ENCODE measurements at regions not wholly inside any gene's neighbourhood (a gene's known extent, or its start where the extent isn't known, plus 50 kb on each side); places are given as distances from the start of the nearest gene placed in this dataset.

GRCh38 chr10:78367751-78368150 is 334.1 kb downstream of the RPS24 start:
- no peak for DNase-seq (ENCODE audit: low read depth)

GRCh38 chr10:78371136-78371535 is 337.5 kb downstream of the RPS24 start:
- no peak for DNase-seq (ENCODE audit: low read depth)

GRCh38 chr10:78372806-78373205 is 339.1 kb downstream of the RPS24 start:
- no peak for DNase-seq (ENCODE audit: low read depth)

- no peak for DNase-seq (ENCODE audit: low read depth)
These were observed 340.8 kb downstream of the RPS24 start for GRCh38 chr10:78374331-78375028.

GRCh38 chr10:78375854-78376785 is 342.5 kb downstream of the RPS24 start:
- no peak for DNase-seq (ENCODE audit: low read depth)

GRCh38 chr10:78377356-78377755 is 343.7 kb downstream of the RPS24 start:
- no peak for DNase-seq (ENCODE audit: low read depth)

GRCh38 chr10:78378192-78378591 is 344.5 kb downstream of the RPS24 start:
- no peak for DNase-seq (ENCODE audit: low read depth)

GRCh38 chr10:78381107-78381506 is 347.4 kb downstream of the RPS24 start:
- DNase-seq (ENCODE audit: low read depth), result no peak

- no peak for DNase-seq (ENCODE audit: low read depth)
These were observed 348.4 kb downstream of the RPS24 start for GRCh38 chr10:78382047-78382446.

- DNase-seq (ENCODE audit: low read depth), result no peak
These were observed 349.1 kb downstream of the RPS24 start for GRCh38 chr10:78382772-78383171.

GRCh38 chr10:78383378-78384048 is 349.9 kb downstream of the RPS24 start:
- no peak for DNase-seq (ENCODE audit: low read depth)

GRCh38 chr10:78384049-78384431 is 350.4 kb downstream of the RPS24 start:
- DNase-seq (ENCODE audit: low read depth), result no peak

- DNase-seq (ENCODE audit: low read depth), result no peak
These were observed 351.9 kb downstream of the RPS24 start for GRCh38 chr10:78385599-78385998.

GRCh38 chr10:78386509-78386908 is 352.8 kb downstream of the RPS24 start:
- DNase-seq (ENCODE audit: low read depth), result no peak

GRCh38 chr10:78388331-78389050 is 354.8 kb downstream of the RPS24 start:
- DNase-seq (ENCODE audit: low read depth), result no peak

- no peak for DNase-seq (ENCODE audit: low read depth)
These were observed 355.8 kb downstream of the RPS24 start for GRCh38 chr10:78389419-78389818.

- DNase-seq (ENCODE audit: low read depth), result no peak
These were observed 356.4 kb downstream of the RPS24 start for GRCh38 chr10:78390051-78390450.

GRCh38 chr10:78390817-78391216 is 357.2 kb downstream of the RPS24 start:
- no peak for DNase-seq (ENCODE audit: low read depth)

- no peak for DNase-seq (ENCODE audit: low read depth)
These were observed 357.9 kb downstream of the RPS24 start for GRCh38 chr10:78391585-78391984.

GRCh38 chr10:78392197-78392596 is 358.5 kb downstream of the RPS24 start:
- no peak for DNase-seq (ENCODE audit: low read depth)

GRCh38 chr10:78393094-78393493 is 359.4 kb downstream of the RPS24 start:
- DNase-seq (ENCODE audit: low read depth), result no peak

GRCh38 chr10:78394047-78394446 is 360.4 kb downstream of the RPS24 start:
- DNase-seq (ENCODE audit: low read depth), result no peak

All from activated T-cell treated with anti-CD3 and anti-CD28 coated beads for 24 hours (primary cell).